Neutrophil (primary cell): ENCODE measurements at regions not wholly inside any gene's neighbourhood (a gene's known extent, or its start where the extent isn't known, plus 50 kb on each side); places are given as distances from the start of the nearest gene placed in this dataset.

Experiments used
- H3K27ac ChIP-seq: fragments of 200-600 bp; sonication (generic); 2 replicates; pipeline ENCODE4 v1.5.1; 2016; ENCODE audit warnings: mild to moderate bottlenecking, moderate library complexity
- H3K27me3 ChIP-seq: fragments of 200-600 bp; sonication (generic); 2 replicates; pipeline ENCODE4 v1.6.0; 2016; ENCODE audit warnings: mild to moderate bottlenecking
- H3K36me3 ChIP-seq: fragments of 200-600 bp; sonication (generic); 2 replicates; pipeline ENCODE4 v1.5.1; 2017
- H3K4me1 ChIP-seq, 2 experiments: fragments of 200-600 bp in 1 of 2; sonication (generic) in 1 of 2; 1 replicate in 1 of 2; 2 replicates in 1 of 2; pipeline versions ENCODE4 v1.5.1 to v1.6.1; 2013 to 2016; ENCODE audit warnings: low read depth in 1 of 2, low read length in 1 of 2, mild to moderate bottlenecking in 1 of 2, moderate library complexity in 1 of 2; ENCODE audit not compliant: control insufficient read depth in 1 of 2, insufficient read depth in 1 of 2
- H3K4me3 ChIP-seq, 2 experiments: fragments of 200-600 bp in 1 of 2; sonication (generic) in 1 of 2; 1 replicate in 1 of 2; 2 replicates in 1 of 2; pipeline ENCODE4 v1.5.1; 2013 to 2016; ENCODE audit warnings: low read depth in 1 of 2, low read length in 1 of 2, mild to moderate bottlenecking in 1 of 2, moderate library complexity in 1 of 2
- H3K9me3 ChIP-seq: fragments of 200-600 bp; sonication (generic); 2 replicates; pipeline ENCODE4 v1.5.1; 2016
- CTCF ChIP-seq: fragments of 200-600 bp; sonication (generic); IDR thresholded peaks from 2 replicates; pipeline ENCODE4 v1.5.1; 2016; ENCODE audit warnings: antibody characterized with exemption

- Histone ChIP-seq H3K27me3 (peaks cover 35% of the 10 kb centered on the region), H3K27ac (no peak overlapping the region), H3K36me3 (no peaks in the 10 kb centered on the region), H3K9me3 (no peaks in the 10 kb centered on the region), H3K4me1 (no peaks in the 10 kb centered on the region), H3K4me3 (no peak overlapping the region)
- TF ChIP-seq CTCF = no peak
These were observed 73.6 kb upstream of the SMIM36 start for GRCh38 chr17:55584861-55585260.

DNA sequence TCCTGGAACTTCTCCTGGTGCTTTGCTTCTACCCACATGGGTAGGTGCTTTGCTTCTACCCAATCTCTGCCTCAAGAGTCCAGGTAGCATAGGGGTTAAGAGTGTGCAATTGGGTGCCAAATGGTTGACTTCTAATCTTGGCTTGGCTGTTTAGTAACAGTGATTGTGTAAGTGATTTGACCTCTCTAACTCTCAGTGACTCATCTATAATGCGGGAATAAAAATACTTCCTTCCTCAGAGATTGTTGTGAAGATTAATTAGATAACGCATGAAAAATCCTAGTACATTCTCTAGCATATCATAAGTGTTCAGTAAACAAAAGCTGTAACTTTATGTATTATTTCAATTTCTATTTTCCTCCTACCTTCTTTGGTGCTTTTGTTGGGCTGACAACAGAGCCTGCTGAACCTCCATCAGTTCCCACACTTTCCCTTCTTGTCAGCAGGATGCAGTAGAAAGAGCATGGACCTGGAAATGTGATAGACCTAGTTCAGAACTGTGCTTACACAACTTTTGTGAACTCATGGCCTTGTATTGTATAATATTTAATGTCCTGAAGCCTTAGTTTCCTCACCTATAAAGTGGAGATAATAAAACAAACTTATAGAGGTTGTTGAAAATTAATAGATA lies 72.9 kb upstream of the SMIM36 start:
- no peak for TF ChIP-seq CTCF
- H3K9me3 ChIP-seq = no peaks in the 10 kb centered on the region
- no peaks in the 10 kb centered on the region for H3K4me1 ChIP-seq
- H3K27ac ChIP-seq = no peak overlapping the region
- H3K27me3 ChIP-seq = peaks cover 30% of the 10 kb centered on the region
- H3K4me3 ChIP-seq = no peak overlapping the region
- H3K36me3 ChIP-seq = no peaks in the 10 kb centered on the region

GRCh38 chr17:55582897-55583296 lies 71.6 kb upstream of the SMIM36 start:
- no peaks in the 10 kb centered on the region for H3K9me3 ChIP-seq
- H3K27ac ChIP-seq = no peak overlapping the region
- no peaks in the 10 kb centered on the region for H3K4me1 ChIP-seq
- H3K4me3 ChIP-seq = no peak overlapping the region
- H3K27me3 ChIP-seq = peaks cover 30% of the 10 kb centered on the region
- no peaks in the 10 kb centered on the region for H3K36me3 ChIP-seq
- no peak for TF ChIP-seq CTCF

DNA sequence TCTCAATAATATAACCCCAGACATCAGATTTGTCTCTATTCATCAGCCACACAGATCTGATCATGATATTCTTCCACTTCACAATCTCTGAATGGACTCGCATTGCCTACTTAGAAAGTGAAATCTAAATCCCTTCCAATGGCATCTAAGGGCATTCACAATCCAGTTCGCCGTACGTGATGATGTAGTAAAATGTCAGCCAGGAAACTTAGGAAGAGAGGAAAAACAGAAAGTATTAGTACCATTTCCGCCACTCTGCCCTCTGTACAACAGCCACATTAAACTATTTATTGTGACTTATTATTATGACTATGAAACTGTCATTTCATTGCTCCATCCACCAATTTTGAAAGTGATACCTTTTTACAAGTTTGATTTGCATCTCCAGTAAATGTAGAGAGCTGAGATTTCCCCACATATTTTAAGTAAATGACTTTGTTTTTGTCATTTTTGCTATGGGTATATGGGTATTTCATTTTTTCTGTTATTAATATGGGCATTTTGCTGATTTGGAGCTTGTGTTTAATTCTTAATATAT lies 69.4 kb upstream of the SMIM36 start:
- no peak overlapping the region for H3K27ac ChIP-seq
- no peaks in the 10 kb centered on the region for H3K9me3 ChIP-seq
- H3K27me3 ChIP-seq = peaks cover 30% of the 10 kb centered on the region
- no peak for TF ChIP-seq CTCF
- H3K4me1 ChIP-seq = peaks cover 8 to 14% of the 10 kb centered on the region in 2 experiments
- no peak overlapping the region for H3K4me3 ChIP-seq
- no peaks in the 10 kb centered on the region for H3K36me3 ChIP-seq

DNA sequence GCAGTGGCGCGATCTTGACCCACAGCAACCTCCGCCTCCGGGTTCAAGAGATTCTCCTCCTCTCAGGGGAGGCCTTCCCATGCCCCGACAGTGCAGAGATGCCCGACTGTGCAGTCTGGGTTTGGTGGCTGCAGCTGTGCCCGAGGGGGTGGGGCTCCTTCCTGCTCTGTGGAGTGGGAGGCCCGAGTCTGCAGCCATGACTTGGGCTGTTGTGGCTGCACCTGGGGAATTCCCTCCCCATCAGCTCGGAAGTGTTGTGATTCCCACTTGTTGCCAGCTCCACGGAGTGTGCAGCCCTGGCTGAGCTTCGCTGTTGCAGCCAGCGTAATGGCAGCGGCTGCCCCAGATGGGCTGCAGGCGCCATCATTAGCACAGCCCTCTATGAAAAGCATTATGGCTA lies 66.4 kb upstream of the SMIM36 start:
- peaks cover 7% of the 10 kb centered on the region for H3K27me3 ChIP-seq
- H3K4me1 ChIP-seq = peaks cover 8 to 14% of the 10 kb centered on the region in 2 experiments
- peak overlapping the region in 1 of 2 experiments; percentile 16 for H3K4me3 ChIP-seq
- H3K9me3 ChIP-seq = no peaks in the 10 kb centered on the region
- H3K27ac ChIP-seq = no peak overlapping the region
- no peaks in the 10 kb centered on the region for H3K36me3 ChIP-seq
- no peak for TF ChIP-seq CTCF
